DOHH2 (cell line): ENCODE measurements at regions not wholly inside any gene's neighbourhood (a gene's known extent, or its start where the extent isn't known, plus 50 kb on each side); places are given as distances from the start of the nearest gene placed in this dataset.
"Not testable (repeated sequence)": the region's sequence is repeated elsewhere in the genome, so short reads cannot be mapped to it uniquely, and the experiment has no call there.

Experiments
- H3F3A ChIP-seq: fragments of 200-600 bp; sonication (generic), shearing (Covaris generic); 2 replicates; pipeline ENCODE4 v1.6.0; 2016; ENCODE audit warnings: antibody characterized with exemption, mild to moderate bottlenecking; ENCODE audit not compliant: control insufficient read depth, insufficient read depth
- H3K27ac ChIP-seq: fragments of 200-600 bp; sonication (generic); 2 replicates; pipeline ENCODE4 v1.5.1; 2014; ENCODE audit warnings: low read depth, mild to moderate bottlenecking, low read length, moderate library complexity
- H3K27me3 ChIP-seq: fragments of 200-600 bp; sonication (generic); 2 replicates; pipeline ENCODE4 v1.6.1; 2014; ENCODE audit warnings: mild to moderate bottlenecking, low read length, mixed read lengths; ENCODE audit not compliant: control insufficient read depth
- H3K36me3 ChIP-seq: fragments of 200-600 bp; sonication (generic); 2 replicates; pipeline ENCODE4 v1.6.1; 2014; ENCODE audit warnings: mild to moderate bottlenecking, low read length, moderate library complexity, mixed read lengths; ENCODE audit not compliant: control insufficient read depth
- H3K4me1 ChIP-seq: fragments of 200-600 bp; sonication (generic); 2 replicates; pipeline ENCODE4 v1.6.1; 2014; ENCODE audit warnings: mild to moderate bottlenecking, low read length, mixed read lengths; ENCODE audit not compliant: control insufficient read depth
- H3K4me2 ChIP-seq: fragments of 200-600 bp; sonication (generic); 2 replicates; pipeline ENCODE4 v1.6.0; 2014; ENCODE audit warnings: mild to moderate bottlenecking, low read length, moderate library complexity
- H3K4me3 ChIP-seq: fragments of 200-600 bp; sonication (generic); 2 replicates; pipeline ENCODE4 v1.5.1; 2014; ENCODE audit warnings: mild to moderate bottlenecking, low read length, mixed read lengths
- H3K79me2 ChIP-seq: fragments of 200-600 bp; sonication (generic); 2 replicates; pipeline ENCODE4 v1.6.1; 2014; ENCODE audit warnings: mild to moderate bottlenecking, low read length, mixed read lengths; ENCODE audit not compliant: control insufficient read depth
- H3K9me2 ChIP-seq: fragments of 200-600 bp; sonication (generic); replicated peaks from 2 replicates; pipeline ENCODE4 v1.6.1; 2014; ENCODE audit warnings: mild to moderate bottlenecking, low read length, mixed read lengths; ENCODE audit not compliant: control insufficient read depth
- H3K9me3 ChIP-seq: fragments of 200-600 bp; sonication (generic); 2 replicates; pipeline ENCODE4 v1.6.1; 2014; ENCODE audit warnings: antibody characterized with exemption, low read length, mixed read lengths; ENCODE audit not compliant: control insufficient read depth, insufficient read depth
- H4K20me1 ChIP-seq: fragments of 200-600 bp; sonication (generic); 2 replicates; pipeline ENCODE4 v1.6.0; 2014; ENCODE audit warnings: low read depth, mild to moderate bottlenecking, antibody characterized with exemption, low read length, moderate library complexity; ENCODE audit not compliant: control insufficient read depth, insufficient read depth
- EZH2phosphoT487 ChIP-seq: fragments of 200-600 bp; sonication (generic); IDR thresholded peaks from 2 replicates; pipeline ENCODE4 v1.6.1; 2017; ENCODE audit warnings: borderline replicate concordance, mild to moderate bottlenecking, antibody characterized with exemption, low read length, moderate library complexity, mixed read lengths
- TF ChIP-seq, protein P1 (sequence below): fragments of 200-600 bp; sonication (generic); IDR thresholded peaks from one replicate; pipeline ENCODE4 v1.5.1; 2014; ENCODE audit warnings: antibody characterized with exemption, mild to moderate bottlenecking, low read depth, low read length; ENCODE audit not compliant: poor library complexity, severe bottlenecking

DNA sequence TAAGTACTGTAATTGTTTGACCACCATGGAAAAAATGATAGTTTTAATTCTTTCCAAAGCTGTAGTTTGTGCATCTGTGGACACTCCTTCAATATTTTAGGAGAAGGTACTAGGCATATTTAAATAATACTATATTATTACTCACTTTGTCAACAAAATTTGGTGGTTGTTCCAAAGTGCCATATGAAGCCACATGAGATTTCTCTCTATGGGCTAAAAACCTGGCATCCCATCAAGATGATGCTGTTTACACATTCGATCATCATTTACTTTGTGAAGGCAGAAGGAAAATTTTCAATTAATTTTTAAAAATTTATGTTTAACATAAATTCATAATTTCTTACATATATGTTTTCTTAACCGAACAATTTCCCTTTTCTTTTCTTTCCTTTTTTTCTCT is 502.6 kb upstream of the JAG1 start:
- Histone ChIP-seq H3K27me3 (no peaks in the 10 kb centered on the region), H3K36me3 (no peaks in the 10 kb centered on the region), H3K4me2 (no peak overlapping the region), H3K4me1 (no peaks in the 10 kb centered on the region), H4K20me1 (no peaks in the 10 kb centered on the region), H3K9me2 (no peaks in the 10 kb centered on the region), H3K27ac (no peak overlapping the region), H3F3A (no peaks in the 10 kb centered on the region), H3K9me3 (no peaks in the 10 kb centered on the region), H3K79me2 (no peaks in the 10 kb centered on the region), H3K4me3 (no peak overlapping the region)
- TF ChIP-seq, protein P1, sequence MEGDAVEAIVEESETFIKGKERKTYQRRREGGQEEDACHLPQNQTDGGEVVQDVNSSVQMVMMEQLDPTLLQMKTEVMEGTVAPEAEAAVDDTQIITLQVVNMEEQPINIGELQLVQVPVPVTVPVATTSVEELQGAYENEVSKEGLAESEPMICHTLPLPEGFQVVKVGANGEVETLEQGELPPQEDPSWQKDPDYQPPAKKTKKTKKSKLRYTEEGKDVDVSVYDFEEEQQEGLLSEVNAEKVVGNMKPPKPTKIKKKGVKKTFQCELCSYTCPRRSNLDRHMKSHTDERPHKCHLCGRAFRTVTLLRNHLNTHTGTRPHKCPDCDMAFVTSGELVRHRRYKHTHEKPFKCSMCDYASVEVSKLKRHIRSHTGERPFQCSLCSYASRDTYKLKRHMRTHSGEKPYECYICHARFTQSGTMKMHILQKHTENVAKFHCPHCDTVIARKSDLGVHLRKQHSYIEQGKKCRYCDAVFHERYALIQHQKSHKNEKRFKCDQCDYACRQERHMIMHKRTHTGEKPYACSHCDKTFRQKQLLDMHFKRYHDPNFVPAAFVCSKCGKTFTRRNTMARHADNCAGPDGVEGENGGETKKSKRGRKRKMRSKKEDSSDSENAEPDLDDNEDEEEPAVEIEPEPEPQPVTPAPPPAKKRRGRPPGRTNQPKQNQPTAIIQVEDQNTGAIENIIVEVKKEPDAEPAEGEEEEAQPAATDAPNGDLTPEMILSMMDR: no peak

- Histone ChIP-seq H3K4me1 (no peaks in the 10 kb centered on the region), H3F3A (no peaks in the 10 kb centered on the region), H3K27ac (no peak overlapping the region), H3K36me3 (no peaks in the 10 kb centered on the region), H3K4me2 (no peak overlapping the region), H3K9me3 (no peaks in the 10 kb centered on the region), H3K9me2 (no peaks in the 10 kb centered on the region), H3K4me3 (no peak overlapping the region), H4K20me1 (no peaks in the 10 kb centered on the region), H3K79me2 (no peaks in the 10 kb centered on the region), H3K27me3 (no peaks in the 10 kb centered on the region)
- TF ChIP-seq, protein P1: no peak
- TF ChIP-seq EZH2phosphoT487: no peak
These were observed 505.3 kb upstream of the JAG1 start for GRCh38 chr20:11178946-11179654.

GRCh38 chr20:11180186-11180585 is 506.4 kb upstream of the JAG1 start:
- H3K4me3 ChIP-seq: no peak overlapping the region
- no peaks in the 10 kb centered on the region for H3K4me1 ChIP-seq
- H3K79me2 ChIP-seq: no peaks in the 10 kb centered on the region
- no peaks in the 10 kb centered on the region for H3K36me3 ChIP-seq
- no peaks in the 10 kb centered on the region for H3K9me2 ChIP-seq
- H3K27ac ChIP-seq: no peak overlapping the region
- no peaks in the 10 kb centered on the region for H3F3A ChIP-seq
- no peak overlapping the region for H3K4me2 ChIP-seq
- TF ChIP-seq EZH2phosphoT487: no peak
- TF ChIP-seq, protein P1: no peak
- H3K27me3 ChIP-seq: no peaks in the 10 kb centered on the region
- H3K9me3 ChIP-seq: no peaks in the 10 kb centered on the region
- no peaks in the 10 kb centered on the region for H4K20me1 ChIP-seq

GRCh38 chr20:11181129-11181528 is 507.3 kb upstream of the JAG1 start:
- not testable (repeated sequence) for H3F3A ChIP-seq, H4K20me1 ChIP-seq, H3K4me1 ChIP-seq, H3K36me3 ChIP-seq, H3K4me2 ChIP-seq, H3K27me3 ChIP-seq, H3K4me3 ChIP-seq, H3K27ac ChIP-seq, H3K9me2 ChIP-seq, H3K79me2 ChIP-seq, H3K9me3 ChIP-seq
